GM12864 (cell line): ENCODE measurements at regions not wholly inside any gene's neighbourhood (a gene's known extent, or its start where the extent isn't known, plus 50 kb on each side); places are given as distances from the start of the nearest gene placed in this dataset.

ENCODE experiments used
- DNase-seq: peaks from one replicate; pipeline ENCODE4 v3.0.0-alpha.2; 2011; ENCODE audit warnings: low read depth
- H3K4me3 ChIP-seq: 2 replicates; pipeline ENCODE4 v1.5.1; 2011; ENCODE audit warnings: mild to moderate bottlenecking, low read depth, low read length, control low read depth
- CTCF ChIP-seq: IDR thresholded peaks from 2 replicates; pipeline ENCODE4 v1.5.1; 2011; ENCODE audit warnings: low read depth, mild to moderate bottlenecking, moderate library complexity, low read length, control low read depth, inconsistent platforms; ENCODE audit errors: missing control alignments

- no peak for DNase-seq
- TF ChIP-seq CTCF, result no peak
- no peak overlapping the region for H3K4me3 ChIP-seq
These were observed 1680.6 kb upstream of the RAG2 start for GRCh38 chr11:38278457-38279141.

GRCh38 chr11:38274031-38274430 is 1676.0 kb upstream of the RAG2 start:
- H3K4me3 ChIP-seq, result no peak overlapping the region
- no peak for TF ChIP-seq CTCF
- DNase-seq, result no peak

- no peak for TF ChIP-seq CTCF
- no peak for DNase-seq
- H3K4me3 ChIP-seq, result no peak overlapping the region
These were observed 1674.3 kb upstream of the RAG2 start for GRCh38 chr11:38272376-38272775.

DNA sequence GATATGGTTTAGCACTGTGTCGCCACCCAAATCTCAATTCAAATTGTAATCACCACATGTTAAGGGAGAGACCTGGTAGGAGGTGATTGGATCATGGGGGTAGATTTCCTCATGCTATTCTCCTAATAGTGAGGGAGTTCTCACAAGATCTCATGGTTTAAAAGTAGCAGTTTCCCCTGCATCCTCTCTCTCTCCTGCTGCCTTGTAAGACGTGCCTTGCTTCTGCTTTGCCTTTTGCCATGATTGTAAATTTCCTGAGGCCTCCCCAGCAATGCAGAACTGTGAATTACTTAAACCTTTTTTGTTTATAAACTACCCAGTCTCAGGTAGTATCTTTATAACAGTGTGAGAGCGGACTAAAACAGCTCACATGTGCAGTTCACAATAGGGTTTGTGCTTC is 1668.7 kb upstream of the RAG2 start:
- no peak for TF ChIP-seq CTCF
- no peak for DNase-seq
- H3K4me3 ChIP-seq, result no peak overlapping the region

DNA sequence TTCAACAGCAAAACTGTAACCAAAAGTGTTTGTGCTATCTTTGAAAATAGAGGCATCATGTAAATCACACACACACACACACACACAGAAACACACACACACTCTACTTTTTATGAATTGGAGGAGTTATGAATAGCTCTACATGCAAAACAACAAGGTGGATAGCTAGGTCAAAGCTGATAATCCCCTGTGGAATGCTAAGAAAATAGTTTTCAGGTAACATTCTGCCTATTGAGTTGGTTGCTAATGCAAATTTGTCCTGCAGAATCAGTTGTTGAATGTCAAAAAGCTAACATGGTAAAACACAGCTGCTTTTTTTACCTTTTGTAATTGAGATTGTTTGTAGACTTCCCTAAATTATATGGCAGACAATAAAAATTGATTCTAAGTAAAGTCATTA is 1658.4 kb upstream of the RAG2 start:
- DNase-seq, result no peak
- H3K4me3 ChIP-seq, result no peak overlapping the region
- TF ChIP-seq CTCF, result no peak

- DNase-seq, result no peak
- TF ChIP-seq CTCF, result no peak
These were observed 1656.9 kb upstream of the RAG2 start for GRCh38 chr11:38254913-38255312.

DNA sequence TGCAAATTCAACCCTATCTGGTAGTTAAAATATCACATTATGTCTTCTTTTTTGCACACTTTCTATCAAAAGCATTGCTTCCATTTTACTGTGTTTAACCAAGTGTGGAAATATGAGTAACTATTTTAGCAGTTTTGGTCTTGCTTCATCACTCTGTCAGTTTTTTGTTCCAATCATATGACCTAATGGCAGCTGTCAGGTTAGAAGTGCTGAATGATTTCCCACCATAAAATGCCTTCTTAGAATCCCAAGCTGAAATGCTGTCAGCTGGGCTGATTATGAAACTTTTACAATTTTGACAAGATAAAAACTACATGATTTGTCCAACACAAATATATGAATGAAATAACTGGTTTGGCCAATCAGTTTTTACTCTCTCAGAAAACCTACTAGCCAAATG is 1654.6 kb upstream of the RAG2 start:
- no peak overlapping the region for H3K4me3 ChIP-seq
- no peak for DNase-seq
- TF ChIP-seq CTCF, result no peak

More at GRCh38 chr11:38254913-38255312, 1656.9 kb upstream of the RAG2 start:
- H3K4me3 ChIP-seq, result no peak overlapping the region
